ENCODE measurements at regions not wholly inside any gene's neighbourhood (a gene's known extent, or its start where the extent isn't known, plus 50 kb on each side); places are given as distances from the start of the nearest gene placed in this dataset.

- TF ChIP-seq CTCF (IDR thresholded peaks at IDR 0.05), result no peak
- TF ChIP-seq POLR2A (IDR thresholded peaks at IDR 0.05), result no peak
- no peak for TF ChIP-seq POLR2AphosphoS5 (IDR thresholded peaks at IDR 0.05)
These were observed 904.2 kb downstream of the ADGRL2 start for GRCh38 chr1:82704966-82705365.
